WTC11 (cell line): ENCODE measurements at regions not wholly inside any gene's neighbourhood (a gene's known extent, or its start where the extent isn't known, plus 50 kb on each side); places are given as distances from the start of the nearest gene placed in this dataset.

Experiments used
- ATAC-seq: fragments of 200-7000 bp; cut with Tn5 transposase; 2 replicates; pipeline ENCODE4 v1.10.0; 2021; ENCODE audit warnings: mild to moderate bottlenecking, moderate library complexity
- CTCF ChIA-PET: fragments of 300-600 bp; sonication (Branson Sonifier 250); formaldehyde crosslinking; loops from one replicate; lab custom pipeline; 2021; ENCODE audit warnings: antibody characterized with exemption; lab: Charles Lee
- POLR2A ChIA-PET: fragments of 350-600 bp; sonication (Branson Sonifier 250); formaldehyde crosslinking; loops from one replicate; lab custom pipeline; 2021; ENCODE audit warnings: antibody characterized with exemption; lab: Charles Lee
- DNase-seq: peaks from one replicate; pipeline ENCODE4 v3.0.0; 2021; ENCODE audit warnings: low spot score
- H3K27ac Mint-ChIP-seq: 2 replicates; pipeline ENCODE4 v1.8.0; 2021; ENCODE audit warnings: mixed read lengths
- H3K27me3 Mint-ChIP-seq: 2 replicates; pipeline ENCODE4 v1.8.0; 2021; ENCODE audit warnings: low read depth, mild to moderate bottlenecking, moderate library complexity, mixed read lengths
- H3K36me3 Mint-ChIP-seq: 2 replicates; pipeline ENCODE4 v1.8.0; 2021; ENCODE audit warnings: mixed read lengths
- H3K4me1 Mint-ChIP-seq: 2 replicates; pipeline ENCODE4 v1.8.0; 2022; ENCODE audit warnings: mixed read lengths
- H3K4me3 Mint-ChIP-seq: 2 replicates; pipeline ENCODE4 v1.8.0; 2021; ENCODE audit warnings: mild to moderate bottlenecking, moderate library complexity, mixed read lengths
- H3K9me3 Mint-ChIP-seq: 2 replicates; pipeline ENCODE4 v1.8.0; 2021; ENCODE audit warnings: mixed read lengths
- AFF4 ChIP-seq: sonication (generic); formaldehyde crosslinking; IDR thresholded peaks from 2 replicates; pipeline ENCODE4 v1.8.1; 2023; ENCODE audit warnings: mild to moderate bottlenecking, missing genetic modification reagents, borderline replicate concordance
- CREB1 ChIP-seq: sonication (generic); formaldehyde crosslinking; IDR thresholded peaks from 2 replicates; pipeline ENCODE4 v1.8.0; 2023; ENCODE audit warnings: mild to moderate bottlenecking, missing genetic modification reagents
- E2F1 ChIP-seq: sonication (generic); formaldehyde crosslinking; IDR thresholded peaks from 2 replicates; pipeline ENCODE4 v1.8.0; 2022; ENCODE audit warnings: mild to moderate bottlenecking, missing genetic modification reagents
- HMGA2 ChIP-seq: fragments of 250-450 bp; sonication (Bioruptor Pico); IDR thresholded peaks from 2 replicates; pipeline ENCODE4 v1.4.0; 2021; ENCODE audit warnings: mild to moderate bottlenecking, moderate library complexity
- IRF1 ChIP-seq: sonication (generic); formaldehyde crosslinking; IDR thresholded peaks from 2 replicates; pipeline ENCODE4 v1.8.0; 2023; ENCODE audit warnings: missing genetic modification reagents
- IRF2 ChIP-seq: sonication (generic); formaldehyde crosslinking; IDR thresholded peaks from 2 replicates; pipeline ENCODE4 v1.8.0; 2022; ENCODE audit warnings: low read depth, missing genetic modification reagents, borderline replicate concordance
- KAT7 ChIP-seq: sonication (generic); formaldehyde crosslinking; IDR thresholded peaks from 2 replicates; pipeline ENCODE4 v1.8.1; 2023; ENCODE audit warnings: missing genetic modification reagents, mild to moderate bottlenecking, borderline replicate concordance
- NR2C2 ChIP-seq: sonication (generic); formaldehyde crosslinking; IDR thresholded peaks from 2 replicates; pipeline ENCODE4 v1.8.0; 2022; ENCODE audit warnings: mild to moderate bottlenecking, missing genetic modification reagents
- PRRX2 ChIP-seq: fragments of 250-450 bp; sonication (Bioruptor Pico); IDR thresholded peaks from 2 replicates; pipeline ENCODE4 v1.8.0; 2021; ENCODE audit warnings: mild to moderate bottlenecking
- SOX15 ChIP-seq: fragments of 250-450 bp; sonication (Bioruptor Pico); IDR thresholded peaks from 2 replicates; pipeline ENCODE4 v1.9.0; 2021; ENCODE audit warnings: mild to moderate bottlenecking
- TEAD1 ChIP-seq: sonication (generic); formaldehyde crosslinking; IDR thresholded peaks from 2 replicates; pipeline ENCODE4 v1.8.0; 2022; ENCODE audit warnings: mild to moderate bottlenecking, missing genetic modification reagents
- ZBTB43 ChIP-seq: sonication (generic); formaldehyde crosslinking; IDR thresholded peaks from 2 replicates; pipeline ENCODE4 v1.8.1; 2023; ENCODE audit warnings: mild to moderate bottlenecking, missing genetic modification reagents
- ZNF512 ChIP-seq: sonication (generic); formaldehyde crosslinking; IDR thresholded peaks from 2 replicates; pipeline ENCODE4 v1.8.1; 2022; ENCODE audit warnings: missing genetic modification reagents, borderline replicate concordance
- TF ChIP-seq, protein P1 (sequence below): sonication (generic); formaldehyde crosslinking; IDR thresholded peaks from 2 replicates; pipeline ENCODE4 v1.8.1; 2022; ENCODE audit warnings: mild to moderate bottlenecking, missing genetic modification reagents, moderate library complexity, borderline replicate concordance

- TF ChIP-seq HMGA2 (CRISPR knock-in tag) = no peak
- TF ChIP-seq IRF2 = no peak
- no peak for TF ChIP-seq IRF1 (CRISPR knock-in tag)
- TF ChIP-seq KAT7 (CRISPR knock-in tag) = no peak
Measured at GRCh38 chr9:74403581-74403980, 93.6 kb upstream of the RORB start (continued).

DNA sequence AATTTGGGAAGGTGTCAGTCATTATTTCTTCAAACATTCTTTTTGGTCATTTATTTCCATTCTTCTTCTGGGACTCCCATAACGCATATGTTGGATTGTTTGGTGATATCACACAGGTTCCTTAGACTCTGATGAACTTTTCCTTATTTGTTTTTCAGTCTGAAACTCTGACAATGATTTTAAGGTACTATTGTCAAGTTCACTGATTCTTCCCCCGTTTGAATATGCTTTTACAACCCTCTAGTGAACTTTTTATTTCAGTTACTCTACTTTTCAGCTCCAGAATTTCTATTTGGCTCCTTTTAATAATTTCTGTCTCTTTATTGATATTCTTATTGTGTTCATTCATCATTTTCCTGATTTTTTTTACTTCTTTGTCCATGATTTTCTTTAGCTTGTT is 92.5 kb upstream of the RORB start:
- ChIA-PET POLR2A (no interaction called here), CTCF (no interaction called here)
- no peaks in the 10 kb centered on the region; the same call in 1 of the 2 replicates for H3K27me3 Mint-ChIP-seq

More for the DNA sequence above, 92.5 kb upstream of the RORB start:
- TF ChIP-seq, protein P1, sequence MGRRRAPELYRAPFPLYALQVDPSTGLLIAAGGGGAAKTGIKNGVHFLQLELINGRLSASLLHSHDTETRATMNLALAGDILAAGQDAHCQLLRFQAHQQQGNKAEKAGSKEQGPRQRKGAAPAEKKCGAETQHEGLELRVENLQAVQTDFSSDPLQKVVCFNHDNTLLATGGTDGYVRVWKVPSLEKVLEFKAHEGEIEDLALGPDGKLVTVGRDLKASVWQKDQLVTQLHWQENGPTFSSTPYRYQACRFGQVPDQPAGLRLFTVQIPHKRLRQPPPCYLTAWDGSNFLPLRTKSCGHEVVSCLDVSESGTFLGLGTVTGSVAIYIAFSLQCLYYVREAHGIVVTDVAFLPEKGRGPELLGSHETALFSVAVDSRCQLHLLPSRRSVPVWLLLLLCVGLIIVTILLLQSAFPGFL = no peak
- no peak for TF ChIP-seq NR2C2 (CRISPR knock-in tag)
- no peak for TF ChIP-seq TEAD1 (CRISPR knock-in tag)
- no peak for TF ChIP-seq ZBTB43 (CRISPR knock-in tag)
- no peak for TF ChIP-seq AFF4 (CRISPR knock-in tag)
- no peak for TF ChIP-seq PRRX2 (CRISPR knock-in tag)
- TF ChIP-seq CREB1 (CRISPR knock-in tag) = no peak
- no peak for TF ChIP-seq E2F1 (CRISPR knock-in tag)
- no peak for TF ChIP-seq SOX15
- no peak for TF ChIP-seq ZNF512 (CRISPR knock-in tag)
- H3K36me3 Mint-ChIP-seq = peaks cover 16% of the 10 kb centered on the region
- DNase-seq (no peak), ATAC-seq (no peak)
- peaks cover 18% of the 10 kb centered on the region for H3K9me3 Mint-ChIP-seq
- H3K4me1 Mint-ChIP-seq = no peaks in the 10 kb centered on the region
- H3K27ac Mint-ChIP-seq = no peak overlapping the region
- H3K4me3 Mint-ChIP-seq = no peak overlapping the region
